ENCODE measurements at regions not wholly inside any gene's neighbourhood (a gene's known extent, or its start where the extent isn't known, plus 50 kb on each side); places are given as distances from the start of the nearest gene placed in this dataset.

DNA sequence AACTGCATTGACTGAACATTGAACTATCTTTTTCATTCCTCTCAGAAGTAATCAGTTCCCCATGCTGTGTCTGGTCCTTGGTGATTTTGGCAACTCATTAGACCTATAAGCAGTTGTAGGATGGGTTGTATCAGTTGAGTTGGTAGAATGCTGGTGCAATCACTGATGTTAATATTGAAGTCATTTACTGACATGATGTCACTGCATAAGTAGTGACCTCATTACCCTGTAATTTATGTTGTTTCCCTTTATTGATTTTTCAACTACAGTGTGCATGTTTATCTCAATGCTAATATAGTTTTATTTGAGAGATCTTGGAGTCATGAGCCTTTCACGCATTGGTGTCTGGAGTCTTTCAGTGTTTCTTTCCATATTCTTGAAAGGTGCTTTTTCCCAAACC lies 275.0 kb downstream of the SPATA31D1 start:
- H3K9me3 ChIP-seq = no peaks in the 10 kb centered on the region
- H3K36me3 ChIP-seq = no peaks in the 10 kb centered on the region
- no peaks in the 10 kb centered on the region for H3K4me1 ChIP-seq
- no peak for DNase-seq (ENCODE audit: low spot score)
- H3K27ac ChIP-seq = no peak overlapping the region
- H3K27me3 ChIP-seq = no peaks in the 10 kb centered on the region
- TF ChIP-seq, protein P1, sequence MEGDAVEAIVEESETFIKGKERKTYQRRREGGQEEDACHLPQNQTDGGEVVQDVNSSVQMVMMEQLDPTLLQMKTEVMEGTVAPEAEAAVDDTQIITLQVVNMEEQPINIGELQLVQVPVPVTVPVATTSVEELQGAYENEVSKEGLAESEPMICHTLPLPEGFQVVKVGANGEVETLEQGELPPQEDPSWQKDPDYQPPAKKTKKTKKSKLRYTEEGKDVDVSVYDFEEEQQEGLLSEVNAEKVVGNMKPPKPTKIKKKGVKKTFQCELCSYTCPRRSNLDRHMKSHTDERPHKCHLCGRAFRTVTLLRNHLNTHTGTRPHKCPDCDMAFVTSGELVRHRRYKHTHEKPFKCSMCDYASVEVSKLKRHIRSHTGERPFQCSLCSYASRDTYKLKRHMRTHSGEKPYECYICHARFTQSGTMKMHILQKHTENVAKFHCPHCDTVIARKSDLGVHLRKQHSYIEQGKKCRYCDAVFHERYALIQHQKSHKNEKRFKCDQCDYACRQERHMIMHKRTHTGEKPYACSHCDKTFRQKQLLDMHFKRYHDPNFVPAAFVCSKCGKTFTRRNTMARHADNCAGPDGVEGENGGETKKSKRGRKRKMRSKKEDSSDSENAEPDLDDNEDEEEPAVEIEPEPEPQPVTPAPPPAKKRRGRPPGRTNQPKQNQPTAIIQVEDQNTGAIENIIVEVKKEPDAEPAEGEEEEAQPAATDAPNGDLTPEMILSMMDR (IDR thresholded peaks at IDR 0.05) = no peak
- H3K4me3 ChIP-seq = no peak overlapping the region

DNA sequence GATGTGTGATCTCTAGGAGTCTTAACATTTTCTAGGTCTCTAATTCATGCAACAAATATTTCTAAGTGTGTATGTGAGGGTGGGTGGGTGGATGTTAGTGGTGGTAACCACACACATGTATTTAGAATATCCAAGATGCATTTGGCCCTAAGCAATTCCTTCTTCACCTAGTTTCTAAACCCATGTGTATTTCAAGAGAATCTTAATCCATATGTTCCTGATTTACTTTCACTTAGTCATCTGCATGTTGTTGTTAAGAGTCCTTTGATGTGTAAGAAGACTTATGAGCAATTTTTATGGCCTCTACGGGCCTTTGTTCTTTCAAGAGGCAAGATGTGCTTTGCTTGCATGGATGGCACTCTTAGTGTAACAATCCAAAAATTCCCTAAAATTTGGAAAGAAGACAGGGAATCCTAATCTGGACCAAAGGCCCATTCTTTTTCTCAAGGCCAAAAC lies 282.6 kb downstream of the SPATA31D1 start:
- no peak overlapping the region for H3K4me3 ChIP-seq
- H3K4me1 ChIP-seq = no peaks in the 10 kb centered on the region
- DNase-seq (ENCODE audit: low spot score) = no peak
- TF ChIP-seq, protein P1 (IDR thresholded peaks at IDR 0.05) = no peak
- no peaks in the 10 kb centered on the region for H3K9me3 ChIP-seq
- no peaks in the 10 kb centered on the region for H3K27me3 ChIP-seq
- H3K27ac ChIP-seq = no peak overlapping the region
- no peaks in the 10 kb centered on the region for H3K36me3 ChIP-seq

DNA sequence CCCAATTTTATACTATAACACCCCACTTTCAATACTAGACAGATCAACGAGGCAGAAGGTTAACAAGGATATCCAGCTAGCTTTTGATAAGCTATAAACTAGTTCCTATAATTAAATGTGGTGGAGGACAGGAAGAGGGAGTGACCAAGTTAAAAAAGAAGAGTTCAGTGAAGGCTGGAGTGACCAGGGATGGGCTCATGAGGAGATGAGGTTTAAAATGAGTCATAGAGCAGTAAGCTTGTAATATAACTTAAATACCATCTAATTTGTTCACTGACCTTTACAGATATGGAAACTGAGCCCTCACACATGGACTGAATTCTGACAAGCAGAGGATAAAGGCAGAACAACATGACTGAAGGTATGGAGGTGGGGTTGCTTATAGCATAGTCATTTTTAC lies 284.5 kb downstream of the SPATA31D1 start:
- Histone ChIP-seq H3K27ac (no peak overlapping the region), H3K9me3 (no peaks in the 10 kb centered on the region), H3K4me3 (no peak overlapping the region), H3K36me3 (no peaks in the 10 kb centered on the region), H3K4me1 (no peaks in the 10 kb centered on the region), H3K27me3 (no peaks in the 10 kb centered on the region)
- TF ChIP-seq, protein P1 (IDR thresholded peaks at IDR 0.05) = no peak
- DNase-seq (ENCODE audit: low spot score) = no peak

DNA sequence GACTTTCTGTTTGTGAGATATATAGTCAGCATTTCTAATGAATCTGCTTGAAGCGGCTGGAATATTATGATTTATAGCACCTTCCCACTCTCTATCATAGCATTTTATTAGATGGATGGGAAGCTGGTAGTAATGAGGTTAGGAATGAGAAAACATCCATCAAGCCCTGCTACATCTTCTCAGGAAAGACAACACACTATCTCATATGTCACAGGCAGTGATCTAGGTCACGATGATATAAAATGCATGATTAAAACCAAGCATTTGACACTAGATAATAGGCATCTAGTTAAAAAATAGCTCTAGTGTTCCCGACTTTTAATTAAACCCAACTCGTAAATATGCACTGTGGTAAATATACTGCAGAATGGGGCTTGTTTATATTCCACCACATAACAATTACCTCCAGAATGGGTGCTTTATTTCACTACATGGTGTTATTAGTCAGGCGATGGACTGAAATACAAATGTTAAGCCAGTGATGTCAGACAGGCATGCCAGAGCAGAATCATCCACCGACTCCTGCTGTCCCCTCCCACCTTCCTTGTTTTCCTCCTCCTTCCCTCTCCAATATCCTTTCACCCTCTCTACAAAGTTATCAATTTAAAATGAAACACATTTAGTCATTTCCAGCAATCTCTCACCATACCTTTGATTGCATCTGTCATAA lies 286.8 kb downstream of the SPATA31D1 start:
- Histone ChIP-seq H3K27me3 (no peaks in the 10 kb centered on the region), H3K36me3 (no peaks in the 10 kb centered on the region), H3K27ac (no peak overlapping the region), H3K4me3 (no peak overlapping the region), H3K9me3 (no peaks in the 10 kb centered on the region), H3K4me1 (no peaks in the 10 kb centered on the region)
- DNase-seq (ENCODE audit: low spot score) = no peak
- TF ChIP-seq, protein P1 (IDR thresholded peaks at IDR 0.05) = no peak

DNA sequence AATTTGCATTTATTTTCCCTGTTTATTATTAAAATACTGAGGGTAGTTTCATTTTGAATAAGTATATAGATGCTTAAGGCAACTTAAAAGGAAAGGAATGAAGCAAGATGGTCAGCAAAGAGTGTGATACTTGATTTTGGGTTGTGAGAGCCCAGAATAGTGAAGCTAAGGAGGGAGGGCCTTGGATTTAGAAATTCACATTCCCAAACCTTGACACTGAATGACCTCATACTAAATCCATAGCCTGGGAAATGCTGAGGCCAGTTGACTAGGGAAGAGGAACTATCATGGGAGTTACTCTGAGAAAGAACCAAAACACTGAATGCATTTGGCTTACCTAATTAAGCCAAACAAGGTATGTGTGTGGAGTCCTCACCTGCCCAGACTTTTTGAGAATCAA lies 292.5 kb downstream of the SPATA31D1 start:
- H3K4me1 ChIP-seq = no peaks in the 10 kb centered on the region
- DNase-seq (ENCODE audit: low spot score) = no peak

More for the DNA sequence above, 292.5 kb downstream of the SPATA31D1 start:
- no peaks in the 10 kb centered on the region for H3K9me3 ChIP-seq
- H3K27me3 ChIP-seq = no peaks in the 10 kb centered on the region
- no peak overlapping the region for H3K4me3 ChIP-seq
- no peaks in the 10 kb centered on the region for H3K36me3 ChIP-seq
- H3K27ac ChIP-seq = no peak overlapping the region
- TF ChIP-seq, protein P1 (IDR thresholded peaks at IDR 0.05) = no peak

All from right atrium auricular region (tissue), 2 donors.